Type B pancreatic cell (in vitro differentiated cells): ENCODE measurements at regions not wholly inside any gene's neighbourhood (a gene's known extent, or its start where the extent isn't known, plus 50 kb on each side); places are given as distances from the start of the nearest gene placed in this dataset.
"Not testable (repeated sequence)": the region's sequence is repeated elsewhere in the genome, so short reads cannot be mapped to it uniquely, and the experiment has no call there.

Experiments used
- DNase-seq: peaks from one replicate; pipeline ENCODE4 v3.0.0; 2021; ENCODE audit warnings: mixed read lengths; ENCODE audit not compliant: unreplicated experiment; ENCODE audit errors: extremely low spot score
- H3K27ac Mint-ChIP-seq: 2 replicates; pipeline ENCODE4 v1.8.0; 2021; ENCODE audit warnings: mild to moderate bottlenecking, mixed read lengths
- H3K27me3 Mint-ChIP-seq: 2 replicates; pipeline ENCODE4 v1.8.0; 2021; ENCODE audit warnings: mixed read lengths
- H3K36me3 Mint-ChIP-seq: 2 replicates; pipeline ENCODE4 v1.8.0; 2021; ENCODE audit warnings: mixed read lengths
- H3K4me1 Mint-ChIP-seq: one replicate; pipeline ENCODE4 v1.8.0; 2021; ENCODE audit warnings: mixed read lengths; ENCODE audit not compliant: unreplicated experiment
- H3K4me3 Mint-ChIP-seq: 2 replicates; pipeline ENCODE4 v1.8.0; 2021; ENCODE audit warnings: mild to moderate bottlenecking, mixed read lengths
- H3K9me3 Mint-ChIP-seq: 2 replicates; pipeline ENCODE4 v1.8.0; 2021; ENCODE audit warnings: mixed read lengths
- CTCF ChIP-seq: fragments of 200-600 bp; sonication (generic); conservative IDR thresholded peaks from 2 replicates; pipeline ENCODE4 v1.5.0; 2021; ENCODE audit warnings: antibody characterized with exemption, mild to moderate bottlenecking

- peaks cover 10% of the 10 kb centered on the region for H3K4me1 Mint-ChIP-seq
- no peaks in the 10 kb centered on the region for H3K9me3 Mint-ChIP-seq
- H3K27me3 Mint-ChIP-seq, result peaks cover 31% of the 10 kb centered on the region
- no peak overlapping the region for H3K27ac Mint-ChIP-seq
- H3K4me3 Mint-ChIP-seq, result no peak overlapping the region
- no peak for TF ChIP-seq CTCF
- no peaks in the 10 kb centered on the region for H3K36me3 Mint-ChIP-seq
- DNase-seq, result no peak
Observed at GRCh38 chr2:175275539-175275938, 94.0 kb upstream of the ATP5MC3 start.

GRCh38 chr2:175259164-175259563 lies 77.7 kb upstream of the ATP5MC3 start:
- peaks cover 8% of the 10 kb centered on the region for H3K27me3 Mint-ChIP-seq
- peaks cover 6% of the 10 kb centered on the region for H3K9me3 Mint-ChIP-seq
- no peaks in the 10 kb centered on the region for H3K4me1 Mint-ChIP-seq
- no peak for TF ChIP-seq CTCF
- no peak for DNase-seq
- no peak overlapping the region for H3K27ac Mint-ChIP-seq
- H3K4me3 Mint-ChIP-seq, result no peak overlapping the region
- H3K36me3 Mint-ChIP-seq, result no peaks in the 10 kb centered on the region

GRCh38 chr2:175256806-175257585 lies 75.5 kb upstream of the ATP5MC3 start:
- peaks cover 21% of the 10 kb centered on the region for H3K27me3 Mint-ChIP-seq
- no peak overlapping the region for H3K4me3 Mint-ChIP-seq
- no peak for TF ChIP-seq CTCF
- no peaks in the 10 kb centered on the region for H3K36me3 Mint-ChIP-seq
- DNase-seq, result no peak
- peaks cover 4% of the 10 kb centered on the region for H3K4me1 Mint-ChIP-seq
- peaks cover 6% of the 10 kb centered on the region for H3K9me3 Mint-ChIP-seq
- no peak overlapping the region for H3K27ac Mint-ChIP-seq

DNA sequence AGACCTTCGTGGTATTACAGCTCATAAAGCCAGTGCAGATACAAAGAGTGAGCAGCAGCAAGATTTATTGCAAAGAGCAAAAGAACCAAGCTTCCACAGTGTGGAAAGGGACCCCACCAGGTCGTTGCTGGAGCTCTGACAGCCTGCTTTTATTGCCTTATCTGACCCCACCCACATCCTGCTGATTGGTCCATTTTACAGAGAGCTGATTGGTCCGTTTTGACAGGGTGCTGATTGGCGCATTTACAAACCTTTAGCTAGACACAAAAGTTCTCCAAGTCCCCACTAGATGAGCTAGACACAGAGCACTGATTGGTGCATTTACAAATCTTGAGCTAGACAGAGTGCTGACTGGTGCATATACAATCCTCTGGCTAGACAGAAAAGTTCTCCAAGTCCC lies 74.9 kb upstream of the ATP5MC3 start:
- H3K4me3 Mint-ChIP-seq, result not testable (repeated sequence)

DNA sequence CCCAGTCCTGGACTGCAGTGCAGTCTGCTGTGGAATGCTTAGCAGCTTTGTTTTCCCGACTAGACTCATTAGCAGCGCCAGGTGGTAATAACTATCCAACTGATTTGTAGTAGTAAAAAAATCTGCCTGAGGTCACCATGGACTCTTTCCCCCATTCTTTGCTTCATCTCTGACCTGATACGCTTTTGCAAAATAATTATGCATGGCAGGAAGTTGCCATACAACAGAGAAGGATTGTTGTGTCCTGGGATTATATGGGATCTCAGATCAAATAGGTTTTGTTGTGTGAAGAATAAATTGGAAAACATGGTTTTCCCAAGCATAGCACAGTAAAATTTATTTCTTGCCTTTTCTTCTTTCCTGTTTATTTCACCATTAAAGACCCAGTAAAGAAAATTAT lies 72.4 kb upstream of the ATP5MC3 start:
- Mint-ChIP-seq H3K27me3 (peaks cover 26% of the 10 kb centered on the region), H3K27ac (no peak overlapping the region), H3K4me3 (no peak overlapping the region), H3K36me3 (no peaks in the 10 kb centered on the region), H3K9me3 (peaks cover 6% of the 10 kb centered on the region), H3K4me1 (peaks cover 4% of the 10 kb centered on the region)
- TF ChIP-seq CTCF, result no peak
- DNase-seq, result no peak

More for the DNA sequence above, 74.9 kb upstream of the ATP5MC3 start:
- not testable (repeated sequence) for DNase-seq, H3K27ac Mint-ChIP-seq, H3K9me3 Mint-ChIP-seq, H3K36me3 Mint-ChIP-seq, H3K4me1 Mint-ChIP-seq
- peaks cover 24% of the 10 kb centered on the region for H3K27me3 Mint-ChIP-seq

GRCh38 chr2:175251425-175252041 lies 70.0 kb upstream of the ATP5MC3 start:
- H3K36me3 Mint-ChIP-seq, result no peaks in the 10 kb centered on the region
- H3K9me3 Mint-ChIP-seq, result peaks cover 6% of the 10 kb centered on the region
- TF ChIP-seq CTCF, result peak; percentile 87

More at GRCh38 chr2:175251425-175252041, 70.0 kb upstream of the ATP5MC3 start:
- Mint-ChIP-seq H3K27me3 (peaks cover 31% of the 10 kb centered on the region), H3K4me1 (peaks cover 4% of the 10 kb centered on the region), H3K4me3 (no peak overlapping the region), H3K27ac (no peak overlapping the region)
- DNase-seq, result no peak
